HuH-7.5 (cell line): ENCODE measurements at regions not wholly inside any gene's neighbourhood (a gene's known extent, or its start where the extent isn't known, plus 50 kb on each side); places are given as distances from the start of the nearest gene placed in this dataset.

Experiments used
- DNase-seq: peaks from one replicate; pipeline ENCODE4 v3.0.0; 2011; ENCODE audit warnings: low spot score

GRCh38 chr11:122172352-122173073 lies 56.5 kb upstream of the BLID start:
- no peak for DNase-seq

DNA sequence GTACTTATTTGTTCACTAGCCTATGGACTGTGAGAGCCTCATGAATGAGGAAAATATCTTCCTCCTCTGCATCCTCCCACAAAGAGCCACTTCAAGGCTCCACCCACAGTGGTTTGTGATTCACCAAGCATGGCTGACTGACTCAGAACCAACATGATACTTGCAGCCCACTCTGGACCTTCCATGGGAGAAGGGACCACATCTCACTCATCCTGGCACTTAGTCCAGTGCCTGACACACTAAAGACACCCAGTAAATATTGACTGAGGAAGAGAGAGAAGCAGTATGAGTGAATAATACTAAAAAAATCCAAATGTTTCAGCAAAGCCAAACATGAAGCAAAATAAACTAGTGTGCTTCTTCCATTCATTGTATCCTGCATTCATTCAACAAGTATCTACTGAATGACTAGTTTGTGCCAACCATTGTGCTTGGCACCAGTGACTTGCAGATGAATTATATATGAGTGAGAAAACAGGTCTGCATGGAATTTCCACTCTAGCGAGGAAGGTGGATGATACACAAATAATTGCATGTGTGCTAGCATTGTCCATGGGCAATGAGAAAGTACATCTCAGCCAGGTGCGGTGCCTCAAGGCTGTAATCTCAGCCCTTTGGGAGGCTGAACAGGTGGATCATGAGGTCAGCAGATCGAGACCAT lies 54.9 kb upstream of the BLID start:
- DNase-seq: no peak

DNA sequence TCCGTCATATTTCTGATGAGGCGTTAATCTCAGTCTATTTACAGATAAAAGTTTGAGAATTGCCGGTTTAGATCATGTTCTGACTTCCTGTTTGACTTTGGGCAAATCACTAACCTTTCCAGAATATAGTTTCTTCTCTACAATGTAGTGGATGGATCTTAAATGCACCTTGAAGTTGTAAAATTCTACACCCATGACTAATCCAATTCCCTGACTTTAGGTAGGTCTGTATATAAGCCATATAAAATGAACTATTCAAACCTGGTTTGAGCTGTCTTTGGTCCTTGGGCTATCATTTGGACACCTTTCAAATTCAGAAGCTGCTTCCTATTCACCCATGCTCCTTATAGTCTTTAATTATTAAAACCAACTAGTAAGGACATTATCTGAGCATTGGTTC lies 52.2 kb upstream of the BLID start:
- DNase-seq: no peak

DNA sequence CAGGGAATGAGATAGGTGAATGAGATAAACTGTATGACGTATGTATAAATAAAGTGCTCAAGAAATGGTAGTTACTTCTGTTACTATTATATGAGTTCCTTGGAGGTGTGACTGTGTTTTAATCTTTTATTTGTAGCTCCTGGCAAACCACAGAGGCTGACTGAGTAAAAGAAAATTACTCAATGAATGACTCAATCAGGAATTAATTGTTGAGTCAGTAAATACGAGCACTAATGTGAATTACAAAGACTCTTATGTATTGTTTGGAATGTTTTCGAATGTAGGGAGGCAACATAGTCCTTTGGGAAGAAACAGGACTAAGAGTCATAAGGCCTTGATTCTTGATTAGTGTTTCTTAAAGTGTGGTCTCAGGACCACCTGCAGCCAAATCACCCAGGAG lies 51.1 kb upstream of the BLID start:
- no peak for DNase-seq

DNA sequence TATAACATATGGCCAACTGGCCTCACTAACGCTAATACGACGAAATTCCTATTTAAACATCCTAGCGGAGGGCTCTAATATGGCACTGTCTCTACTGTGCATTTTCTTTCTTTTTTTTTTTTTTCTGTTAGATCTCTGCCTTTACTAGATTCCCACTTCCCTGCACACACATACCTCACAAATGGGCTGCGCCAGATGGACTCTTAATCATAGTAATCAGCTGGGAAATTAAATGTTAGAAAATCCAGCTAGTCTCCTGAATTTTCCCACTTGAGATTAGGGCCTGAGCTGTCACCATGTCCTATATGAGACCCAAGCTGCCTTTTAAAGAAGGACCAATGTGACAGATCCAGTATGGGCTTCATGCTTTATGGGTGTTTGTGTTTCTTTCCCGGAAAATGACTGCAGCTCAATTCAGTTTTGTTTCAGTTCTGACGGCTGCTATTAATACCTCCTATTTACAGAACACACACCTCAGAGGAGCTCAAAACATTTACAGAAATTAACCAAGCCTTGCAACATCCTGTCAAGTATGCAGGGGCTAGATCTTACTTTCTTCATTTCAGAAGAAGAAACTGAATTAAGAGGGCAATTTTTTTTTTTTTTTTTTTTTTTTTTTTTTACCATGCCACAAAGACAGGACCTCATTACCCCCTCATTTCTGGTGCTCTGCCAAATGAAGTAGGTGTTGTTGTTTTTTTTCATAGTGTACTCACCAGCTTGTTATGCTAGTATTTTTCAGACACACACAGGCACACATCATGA lies 49.8 kb upstream of the BLID start:
- no peak for DNase-seq
